Heart left ventricle (tissue), 13 donors: ENCODE measurements at regions not wholly inside any gene's neighbourhood (a gene's known extent, or its start where the extent isn't known, plus 50 kb on each side); places are given as distances from the start of the nearest gene placed in this dataset.
"Not testable (repeated sequence)": the region's sequence is repeated elsewhere in the genome, so short reads cannot be mapped to it uniquely, and the experiment has no call there.

Experiments used
- CTCF ChIP-seq, 12 donors: fragments of 200-600 bp; sonication (generic) in 4 of 12; IDR thresholded peaks; one replicate each; pipeline versions ENCODE4 v1.5.0 to v1.8.0; 2018 to 2022; ENCODE audit warnings: antibody characterized with exemption in 12 of 12, mild to moderate bottlenecking in 5 of 12
- POLR2A ChIP-seq, 2 donors: fragments of 450-650 bp; IDR thresholded peaks; one replicate each; pipeline ENCODE4 v1.6.1; 2017; ENCODE audit warnings: antibody characterized with exemption in 2 of 2, mild to moderate bottlenecking in 2 of 2, moderate library complexity in 2 of 2
- donor health status: ischemic (EF 13 %, LVEDD 7.1; RV severe dilation, severe dysfunction).
- donor health status: DM: no; HTN: yes; CAD: no.
- donor health status: DM: no; HTN: no; CAD: no.
- donor health status: ischemic (EF 25% LVEDD 6.9; RV normal size, moderate dysfunction).
- donor health status: ischemic (EF 25% LVEDD 5.7; RV mildly dilated, moderate dysfunction).
- donor health status: ischemic (EF 35%, LVEDD 5.7; RV mildly dilated, moderate dysfunction).
- donor health status: nonischemic (EF 11% LVEDD 7.7; RV severe dilation, severe dysfunction).
- donor health status: DM: yes; HTN: yes; CAD: no.
- donor health status: PGD.
- donor health status: ischemic (EF 29% LVEDD 5.4; RV normal size, mild dysfunction).
- donor health status: nonischemic (EF 23%, LVEDD 6.1; RV moderate dilation, normal function).

DNA sequence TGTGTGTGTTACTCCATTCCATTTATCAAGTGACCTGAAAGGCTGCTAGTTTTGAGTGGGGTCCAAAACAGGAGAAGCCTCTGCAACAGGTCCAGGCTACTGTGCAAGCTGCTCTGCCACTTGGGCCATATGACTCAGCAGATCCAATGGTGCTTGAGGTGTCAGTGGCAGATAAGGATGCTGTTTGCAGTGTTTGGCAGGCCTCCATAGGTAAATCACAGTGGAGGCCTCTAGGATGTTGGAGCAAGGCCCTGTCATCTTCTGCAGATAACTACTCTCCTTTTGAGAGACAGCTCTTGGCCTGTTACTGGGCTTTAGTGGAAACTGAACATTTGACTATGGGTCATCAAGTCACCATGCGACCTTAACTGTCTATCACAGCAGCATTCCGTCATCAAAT is 52.3 kb upstream of the SMARCAD1 start:
- not testable (repeated sequence) for TF ChIP-seq CTCF, POLR2A (IDR thresholded peaks at IDR 0.05)
